GM19438 (cell line): ENCODE measurements at regions not wholly inside any gene's neighbourhood (a gene's known extent, or its start where the extent isn't known, plus 50 kb on each side); places are given as distances from the start of the nearest gene placed in this dataset.

Experiments
- ATAC-seq: cut with Tn5 transposase; IDR thresholded peaks from one replicate; pipeline ENCODE4 v1.9.1; 2021; ENCODE audit warnings: low read depth; ENCODE audit not compliant: unreplicated experiment

GRCh38 chr14:42130815-42131214, 524.1 kb downstream of the LRFN5 start:
- ATAC-seq = no peak

- ATAC-seq = no peak
Measured at GRCh38 chr14:42123526-42123925, 516.9 kb downstream of the LRFN5 start.

- no peak for ATAC-seq
Measured at GRCh38 chr14:42113358-42114069, 506.8 kb downstream of the LRFN5 start.

GRCh38 chr14:42112108-42112507, 505.4 kb downstream of the LRFN5 start:
- no peak for ATAC-seq

- ATAC-seq = no peak
Measured at GRCh38 chr14:42111355-42111754, 504.7 kb downstream of the LRFN5 start.

- ATAC-seq = no peak
Measured at GRCh38 chr14:42110167-42110566, 503.5 kb downstream of the LRFN5 start.

GRCh38 chr14:42095155-42095554, 488.5 kb downstream of the LRFN5 start:
- no peak for ATAC-seq

- no peak for ATAC-seq
Measured at GRCh38 chr14:42090122-42090521, 483.4 kb downstream of the LRFN5 start.

- no peak for ATAC-seq
Measured at GRCh38 chr14:42079911-42080310, 473.2 kb downstream of the LRFN5 start.

GRCh38 chr14:42078345-42078744, 471.7 kb downstream of the LRFN5 start:
- no peak for ATAC-seq

- no peak for ATAC-seq
Measured at GRCh38 chr14:42070031-42070430, 463.4 kb downstream of the LRFN5 start.

- ATAC-seq = no peak
Measured at GRCh38 chr14:42057111-42057510, 450.4 kb downstream of the LRFN5 start.

GRCh38 chr14:42047421-42048055, 440.9 kb downstream of the LRFN5 start:
- no peak for ATAC-seq

GRCh38 chr14:42045383-42045782, 438.7 kb downstream of the LRFN5 start:
- ATAC-seq = no peak

- no peak for ATAC-seq
Measured at GRCh38 chr14:42028607-42029006, 421.9 kb downstream of the LRFN5 start.

GRCh38 chr14:42027271-42027670, 420.6 kb downstream of the LRFN5 start:
- no peak for ATAC-seq

GRCh38 chr14:42023452-42023851, 416.8 kb downstream of the LRFN5 start:
- no peak for ATAC-seq

GRCh38 chr14:42014301-42014700, 407.6 kb downstream of the LRFN5 start:
- ATAC-seq = no peak

GRCh38 chr14:42013559-42013958, 406.9 kb downstream of the LRFN5 start:
- no peak for ATAC-seq

GRCh38 chr14:42013153-42013552, 406.5 kb downstream of the LRFN5 start:
- ATAC-seq = no peak

- no peak for ATAC-seq
Measured at GRCh38 chr14:42011221-42011620, 404.5 kb downstream of the LRFN5 start.

GRCh38 chr14:42004321-42004720, 397.6 kb downstream of the LRFN5 start:
- ATAC-seq = no peak
